H9 (cell line): ENCODE measurements at regions not wholly inside any gene's neighbourhood (a gene's known extent, or its start where the extent isn't known, plus 50 kb on each side); places are given as distances from the start of the nearest gene placed in this dataset.

ENCODE experiments used
- DNase-seq: peaks from one replicate; pipeline ENCODE4 v3.0.0-alpha.2; 2017
- H2AFZ ChIP-seq: one replicate; pipeline ENCODE4 v1.6.1; 2013; ENCODE audit warnings: mild to moderate bottlenecking, low read length, control low read depth, moderate library complexity
- H2AK5ac ChIP-seq: 2 replicates; pipeline ENCODE4 v1.6.1; 2013; ENCODE audit warnings: low read length, control low read depth, mixed read lengths; ENCODE audit not compliant: insufficient read length
- H2BK120ac ChIP-seq: one replicate; pipeline ENCODE4 v1.6.1; 2013; ENCODE audit warnings: low read depth, mild to moderate bottlenecking, low read length, control low read depth, inconsistent platforms; ENCODE audit not compliant: poor library complexity, severe bottlenecking
- H2BK12ac ChIP-seq: 2 replicates; pipeline ENCODE4 v1.6.1; 2013; ENCODE audit warnings: low read length, control low read depth, mixed read lengths, low read depth; ENCODE audit not compliant: insufficient read length
- H2BK15ac ChIP-seq: 2 replicates; pipeline ENCODE4 v1.6.1; 2013; ENCODE audit warnings: low read depth, low read length, control low read depth
- H2BK20ac ChIP-seq: one replicate; pipeline ENCODE4 v1.6.1; 2013; ENCODE audit warnings: low read depth, mild to moderate bottlenecking, low read length, control low read depth, inconsistent platforms; ENCODE audit not compliant: poor library complexity, severe bottlenecking
- H2BK5ac ChIP-seq: 2 replicates; pipeline ENCODE4 v1.6.1; 2013; ENCODE audit warnings: low read length, control low read depth, mixed read lengths; ENCODE audit not compliant: insufficient read length
- H3K14ac ChIP-seq: 2 replicates; pipeline ENCODE4 v1.6.1; 2013; ENCODE audit warnings: low read length, control low read depth; ENCODE audit not compliant: insufficient read depth
- H3K18ac ChIP-seq: 2 replicates; pipeline ENCODE4 v1.6.1; 2013; ENCODE audit warnings: low read depth, mild to moderate bottlenecking, mixed read lengths, low read length, control low read depth; ENCODE audit not compliant: insufficient read length
- H3K23ac ChIP-seq: 2 replicates; pipeline ENCODE4 v1.6.1; 2013; ENCODE audit warnings: low read length, control low read depth, mixed read lengths, low read depth; ENCODE audit not compliant: insufficient read length
- H3K23me2 ChIP-seq: 2 replicates; pipeline ENCODE4 v1.6.1; 2013; ENCODE audit warnings: low read depth, mild to moderate bottlenecking, mixed read lengths, low read length, control low read depth; ENCODE audit not compliant: insufficient read length, poor library complexity, severe bottlenecking
- H3K27ac ChIP-seq: 2 replicates; pipeline ENCODE4 v1.5.1; 2013; ENCODE audit warnings: low read length, control low read depth, mixed read lengths, low read depth; ENCODE audit not compliant: insufficient read length
- H3K27me3 ChIP-seq: 2 replicates; pipeline ENCODE4 v1.6.1; 2013; ENCODE audit warnings: low read length, control low read depth, inconsistent platforms; ENCODE audit not compliant: insufficient read depth
- H3K4ac ChIP-seq: 2 replicates; pipeline ENCODE4 v1.6.1; 2013; ENCODE audit warnings: low read depth, mild to moderate bottlenecking, control low read depth, inconsistent platforms, low read length, moderate library complexity
- H3K4me1 ChIP-seq: 2 replicates; pipeline ENCODE4 v1.6.1; 2013; ENCODE audit warnings: low read length, control low read depth, inconsistent platforms; ENCODE audit not compliant: insufficient read depth
- H3K4me2 ChIP-seq: 2 replicates; pipeline ENCODE4 v1.6.1; 2013; ENCODE audit warnings: low read length, control low read depth, mixed read lengths; ENCODE audit not compliant: insufficient read length, insufficient read depth
- H3K56ac ChIP-seq: 2 replicates; pipeline ENCODE4 v1.6.1; 2013; ENCODE audit warnings: low read depth, mild to moderate bottlenecking, mixed read lengths, low read length, control low read depth; ENCODE audit not compliant: insufficient read length
- H3K79me1 ChIP-seq: 2 replicates; pipeline ENCODE4 v1.6.1; 2013; ENCODE audit warnings: low read depth, mild to moderate bottlenecking, moderate library complexity, low read length, control low read depth, inconsistent platforms; ENCODE audit not compliant: insufficient read depth, poor library complexity, severe bottlenecking
- H3K79me2 ChIP-seq: 2 replicates; pipeline ENCODE4 v1.6.1; 2013; ENCODE audit warnings: low read length, control low read depth, inconsistent platforms; ENCODE audit not compliant: insufficient read depth
- H3K9ac ChIP-seq: 2 replicates; pipeline ENCODE4 v1.6.1; 2013; ENCODE audit warnings: low read length, control low read depth, mixed read lengths; ENCODE audit not compliant: insufficient read length; ENCODE audit errors: extremely low read depth
- H3K9me3 ChIP-seq: one replicate; pipeline ENCODE4 v1.6.1; 2013; ENCODE audit warnings: low read depth, low read length, inconsistent platforms; ENCODE audit not compliant: control insufficient read depth
- H3T11ph ChIP-seq: one replicate; pipeline ENCODE4 v1.6.1; 2013; ENCODE audit warnings: mild to moderate bottlenecking, low read length, control low read depth, inconsistent platforms
- H4K20me1 ChIP-seq: one replicate; pipeline ENCODE4 v1.6.1; 2013; ENCODE audit not compliant: control insufficient read depth, insufficient read length, insufficient read depth
- H4K5ac ChIP-seq: 2 replicates; pipeline ENCODE4 v1.6.1; 2013; ENCODE audit warnings: low read depth, mild to moderate bottlenecking, mixed read lengths, low read length, control low read depth; ENCODE audit not compliant: insufficient read length
- H4K8ac ChIP-seq: replicated peaks from 2 replicates; pipeline ENCODE4 v1.6.1; 2013; ENCODE audit warnings: low read length, control low read depth, mixed read lengths, low read depth; ENCODE audit not compliant: insufficient read length
- H4K91ac ChIP-seq: 2 replicates; pipeline ENCODE4 v1.6.1; 2013; ENCODE audit warnings: low read depth, mild to moderate bottlenecking, moderate library complexity, mixed read lengths, low read length, control low read depth; ENCODE audit not compliant: insufficient read length
- H3K27ac Mint-ChIP-seq, 3 experiments: 2 replicates in 2 of 3; 3 replicates in 1 of 3; pipeline ENCODE4 v1.8.0; 2020 to 2021; ENCODE audit warnings: mixed read lengths in 3 of 3, mild to moderate bottlenecking in 1 of 3, moderate library complexity in 1 of 3
- H3K27me3 Mint-ChIP-seq: 2 replicates; pipeline ENCODE4 v1.8.0; 2021; ENCODE audit warnings: low read depth, mild to moderate bottlenecking, moderate library complexity, mixed read lengths
- H3K36me3 Mint-ChIP-seq, 3 experiments: 2 replicates in 2 of 3; 3 replicates in 1 of 3; pipeline ENCODE4 v1.8.0; 2020 to 2021; ENCODE audit warnings: low read depth in 3 of 3, mixed read lengths in 3 of 3; ENCODE audit not compliant: insufficient read depth in 1 of 3
- H3K4me1 Mint-ChIP-seq, 2 experiments: 2 replicates each; pipeline ENCODE4 v1.8.0; 2020; ENCODE audit warnings: mixed read lengths in 2 of 2
- H3K4me3 Mint-ChIP-seq, 2 experiments: 2 replicates in 1 of 2; 3 replicates in 1 of 2; pipeline ENCODE4 v1.8.0; 2020 to 2021; ENCODE audit warnings: mild to moderate bottlenecking in 2 of 2, mixed read lengths in 2 of 2, moderate library complexity in 1 of 2
- H3K9me3 Mint-ChIP-seq, 2 experiments: 2 replicates in 1 of 2; 3 replicates in 1 of 2; pipeline ENCODE4 v1.8.0; 2020; ENCODE audit warnings: mild to moderate bottlenecking in 2 of 2, mixed read lengths in 2 of 2, moderate library complexity in 1 of 2
- WGBS: extraction: QIAGEN DNeasy Blood & Tissue Kit; methylation state at CpG from one replicate; pipeline ENCODE4 v1.1.7; 2013; ENCODE audit warnings: missing lambda C conversion rate, low lambda C conversion rate, mixed read lengths; ENCODE audit not compliant: insufficient read length; ENCODE audit errors: extremely low coverage; 5-methylcytosine and 5-hydroxymethylcytosine counted together
- TF ChIP-seq, protein P1 (sequence below): fragments of 200-600 bp; sonication (generic); conservative IDR thresholded peaks from 3 replicates; pipeline ENCODE4 v1.8.0; 2021; ENCODE audit warnings: antibody characterized with exemption, mild to moderate bottlenecking

DNA sequence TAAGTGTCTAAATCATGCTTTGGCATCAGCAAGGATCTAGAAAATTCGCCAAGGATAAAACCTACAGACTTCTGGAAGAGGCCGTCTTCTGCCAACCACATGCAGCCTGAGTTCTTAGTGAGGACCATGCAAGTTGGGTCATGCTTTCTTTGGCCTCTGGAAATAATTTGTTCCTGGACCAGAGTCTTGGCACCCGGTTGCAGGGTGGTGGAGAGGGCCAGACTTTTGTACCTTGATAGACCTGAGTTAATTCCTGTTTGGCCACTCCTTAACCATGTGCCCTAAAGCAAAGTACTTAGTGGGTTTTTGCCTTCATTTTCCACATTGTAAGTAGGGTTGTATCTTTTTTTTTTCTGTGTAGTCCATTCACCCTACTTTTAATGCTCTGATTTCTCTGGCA, 283.4 kb upstream of the IRX5 start:
- Histone ChIP-seq H3K4me2 (no peak overlapping the region), H4K91ac (no peak overlapping the region), H3K14ac (no peak overlapping the region), H2BK120ac (no peak overlapping the region), H3K23ac (no peak overlapping the region), H2BK12ac (no peak overlapping the region), H2BK15ac (no peak overlapping the region), H3K79me1 (no peaks in the 10 kb centered on the region), H3K56ac (no peak overlapping the region), H2BK20ac (no peak overlapping the region), H3K9me3 (no peaks in the 10 kb centered on the region), H3K79me2 (no peaks in the 10 kb centered on the region), H2AK5ac (no peak overlapping the region), H3K18ac (no peak overlapping the region), H3K4me1 (peaks cover 4% of the 10 kb centered on the region; the same call in 1 of the 2 replicates), H3K9ac (no peak overlapping the region), H3K27ac (no peak overlapping the region), H4K5ac (no peak overlapping the region), H3K27me3 (peaks cover 6% of the 10 kb centered on the region; the same call in 1 of the 2 replicates), H3K23me2 (no peaks in the 10 kb centered on the region), H3T11ph (no peak overlapping the region), H4K20me1 (no peaks in the 10 kb centered on the region), H3K4ac (no peak overlapping the region), H2AFZ (no peak overlapping the region), H2BK5ac (no peak overlapping the region), H4K8ac (no peak overlapping the region)
- Mint-ChIP-seq H3K27me3 (peaks cover 44% of the 10 kb centered on the region), H3K4me3 (no peak overlapping the region), H3K27ac (no peak overlapping the region), H3K36me3 (peaks cover 0 to 2% (median 0%) of the 10 kb centered on the region in 3 experiments; a peak in 1 of 7 replicates), H3K4me1 (peaks cover 34 to 42% of the 10 kb centered on the region in 2 experiments), H3K9me3 (no peaks in the 10 kb centered on the region; a peak in 2 of 5 replicates)
- TF ChIP-seq, protein P1, sequence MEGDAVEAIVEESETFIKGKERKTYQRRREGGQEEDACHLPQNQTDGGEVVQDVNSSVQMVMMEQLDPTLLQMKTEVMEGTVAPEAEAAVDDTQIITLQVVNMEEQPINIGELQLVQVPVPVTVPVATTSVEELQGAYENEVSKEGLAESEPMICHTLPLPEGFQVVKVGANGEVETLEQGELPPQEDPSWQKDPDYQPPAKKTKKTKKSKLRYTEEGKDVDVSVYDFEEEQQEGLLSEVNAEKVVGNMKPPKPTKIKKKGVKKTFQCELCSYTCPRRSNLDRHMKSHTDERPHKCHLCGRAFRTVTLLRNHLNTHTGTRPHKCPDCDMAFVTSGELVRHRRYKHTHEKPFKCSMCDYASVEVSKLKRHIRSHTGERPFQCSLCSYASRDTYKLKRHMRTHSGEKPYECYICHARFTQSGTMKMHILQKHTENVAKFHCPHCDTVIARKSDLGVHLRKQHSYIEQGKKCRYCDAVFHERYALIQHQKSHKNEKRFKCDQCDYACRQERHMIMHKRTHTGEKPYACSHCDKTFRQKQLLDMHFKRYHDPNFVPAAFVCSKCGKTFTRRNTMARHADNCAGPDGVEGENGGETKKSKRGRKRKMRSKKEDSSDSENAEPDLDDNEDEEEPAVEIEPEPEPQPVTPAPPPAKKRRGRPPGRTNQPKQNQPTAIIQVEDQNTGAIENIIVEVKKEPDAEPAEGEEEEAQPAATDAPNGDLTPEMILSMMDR: no peak
- no CpG with 5 or more reads among the region's 3 CpGs for WGBS
- DNase-seq: no peak
